BJ (cell line): ENCODE measurements at regions not wholly inside any gene's neighbourhood (a gene's known extent, or its start where the extent isn't known, plus 50 kb on each side); places are given as distances from the start of the nearest gene placed in this dataset.

Experiments used
- CTCF ChIA-PET: fragments of 350-600 bp; formaldehyde crosslinking; extraction: SDS; loops from one replicate; lab custom pipeline; 2021; ENCODE audit warnings: antibody characterized with exemption, inconsistent platforms; lab: Yijun Ruan, JAX
- POLR2A ChIA-PET: fragments of 300-600 bp; sonication (Branson Sonifier 250); formaldehyde crosslinking; extraction: SDS; loops from one replicate; lab custom pipeline; 2021; ENCODE audit warnings: antibody characterized with exemption; lab: Charles Lee
- DNase-seq: peaks from one replicate; pipeline ENCODE4 v3.0.0-alpha.2; 2011; ENCODE audit warnings: low read depth
- H3K27me3 ChIP-seq: 2 replicates; pipeline ENCODE4 v1.6.0; 2011; ENCODE audit warnings: low read length; ENCODE audit not compliant: control insufficient read depth, insufficient read depth
- H3K36me3 ChIP-seq: 2 replicates; pipeline ENCODE4 v1.5.1; 2011; ENCODE audit warnings: low read length; ENCODE audit not compliant: control insufficient read depth, insufficient read depth
- H3K4me3 ChIP-seq: 2 replicates; pipeline ENCODE4 v1.5.1; 2011; ENCODE audit warnings: low read depth, mild to moderate bottlenecking, control low read depth, low read length
- TF ChIP-seq, protein P1 (sequence below): IDR thresholded peaks from 2 replicates; pipeline ENCODE4 v1.5.1; 2011; ENCODE audit warnings: low read depth, mild to moderate bottlenecking, control low read depth, inconsistent platforms, low read length, moderate library complexity; ENCODE audit not compliant: insufficient read depth

DNA sequence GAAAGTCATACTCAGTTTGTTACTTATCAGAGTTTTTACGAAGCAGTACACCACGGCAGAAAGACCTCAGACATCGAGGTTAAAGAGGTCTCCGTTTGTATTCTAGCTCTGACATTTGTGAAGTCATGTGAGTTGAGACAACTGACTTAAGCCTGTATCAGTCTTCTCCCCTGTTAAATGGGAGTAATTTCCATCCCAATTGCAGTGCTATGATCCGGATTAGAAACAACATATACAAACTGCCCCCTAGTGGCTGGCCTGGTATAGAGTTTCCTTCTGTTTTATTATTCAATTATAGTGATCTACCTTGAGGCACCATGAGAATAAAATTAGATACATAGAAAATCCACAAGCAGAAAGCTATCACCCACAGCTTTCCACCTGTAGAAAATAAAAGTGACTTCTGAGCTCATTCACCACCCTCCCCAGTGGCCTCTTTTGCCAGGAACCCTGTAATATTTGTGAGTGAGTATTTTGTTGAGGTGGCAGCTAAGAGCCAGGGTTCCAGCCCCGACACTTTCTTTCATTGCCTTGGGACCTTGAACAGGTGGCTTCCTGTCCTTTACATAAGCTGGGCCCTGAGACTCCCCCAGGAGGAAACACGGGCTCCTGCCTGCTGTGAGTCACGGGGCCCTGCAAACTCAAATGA, 607.2 kb upstream of the MGMT start:
- Histone ChIP-seq H3K36me3 (no peaks in the 10 kb centered on the region), H3K4me3 (no peak overlapping the region), H3K27me3 (no peaks in the 10 kb centered on the region)
- ChIA-PET POLR2A (no interaction called here), CTCF (no interaction called here)
- TF ChIP-seq, protein P1, sequence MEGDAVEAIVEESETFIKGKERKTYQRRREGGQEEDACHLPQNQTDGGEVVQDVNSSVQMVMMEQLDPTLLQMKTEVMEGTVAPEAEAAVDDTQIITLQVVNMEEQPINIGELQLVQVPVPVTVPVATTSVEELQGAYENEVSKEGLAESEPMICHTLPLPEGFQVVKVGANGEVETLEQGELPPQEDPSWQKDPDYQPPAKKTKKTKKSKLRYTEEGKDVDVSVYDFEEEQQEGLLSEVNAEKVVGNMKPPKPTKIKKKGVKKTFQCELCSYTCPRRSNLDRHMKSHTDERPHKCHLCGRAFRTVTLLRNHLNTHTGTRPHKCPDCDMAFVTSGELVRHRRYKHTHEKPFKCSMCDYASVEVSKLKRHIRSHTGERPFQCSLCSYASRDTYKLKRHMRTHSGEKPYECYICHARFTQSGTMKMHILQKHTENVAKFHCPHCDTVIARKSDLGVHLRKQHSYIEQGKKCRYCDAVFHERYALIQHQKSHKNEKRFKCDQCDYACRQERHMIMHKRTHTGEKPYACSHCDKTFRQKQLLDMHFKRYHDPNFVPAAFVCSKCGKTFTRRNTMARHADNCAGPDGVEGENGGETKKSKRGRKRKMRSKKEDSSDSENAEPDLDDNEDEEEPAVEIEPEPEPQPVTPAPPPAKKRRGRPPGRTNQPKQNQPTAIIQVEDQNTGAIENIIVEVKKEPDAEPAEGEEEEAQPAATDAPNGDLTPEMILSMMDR = no peak
- DNase-seq = no peak

DNA sequence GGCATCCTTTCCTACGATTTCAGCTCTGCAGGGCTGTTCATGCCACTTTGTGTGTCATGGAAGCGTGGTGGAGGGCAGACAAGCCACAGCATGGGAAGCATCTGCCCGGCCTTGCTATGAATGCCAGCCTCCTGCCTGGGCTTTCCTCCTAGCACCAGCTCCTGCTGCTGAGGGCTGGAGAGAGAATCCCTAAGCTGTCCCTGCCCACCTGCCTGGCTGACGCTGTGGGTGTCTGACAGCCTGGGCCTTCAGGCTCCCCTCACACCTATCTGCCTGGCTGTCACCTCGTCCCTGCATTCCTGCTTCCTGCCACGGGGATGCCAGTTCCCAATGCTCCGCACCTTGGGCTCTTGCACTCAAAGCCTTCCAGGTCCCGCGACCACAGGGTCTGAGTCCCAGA, 606.5 kb upstream of the MGMT start:
- ChIA-PET POLR2A (no interaction called here), CTCF (no interaction called here)
- Histone ChIP-seq H3K4me3 (no peak overlapping the region), H3K36me3 (no peaks in the 10 kb centered on the region), H3K27me3 (no peaks in the 10 kb centered on the region)
- TF ChIP-seq, protein P1 = no peak
- no peak for DNase-seq

DNA sequence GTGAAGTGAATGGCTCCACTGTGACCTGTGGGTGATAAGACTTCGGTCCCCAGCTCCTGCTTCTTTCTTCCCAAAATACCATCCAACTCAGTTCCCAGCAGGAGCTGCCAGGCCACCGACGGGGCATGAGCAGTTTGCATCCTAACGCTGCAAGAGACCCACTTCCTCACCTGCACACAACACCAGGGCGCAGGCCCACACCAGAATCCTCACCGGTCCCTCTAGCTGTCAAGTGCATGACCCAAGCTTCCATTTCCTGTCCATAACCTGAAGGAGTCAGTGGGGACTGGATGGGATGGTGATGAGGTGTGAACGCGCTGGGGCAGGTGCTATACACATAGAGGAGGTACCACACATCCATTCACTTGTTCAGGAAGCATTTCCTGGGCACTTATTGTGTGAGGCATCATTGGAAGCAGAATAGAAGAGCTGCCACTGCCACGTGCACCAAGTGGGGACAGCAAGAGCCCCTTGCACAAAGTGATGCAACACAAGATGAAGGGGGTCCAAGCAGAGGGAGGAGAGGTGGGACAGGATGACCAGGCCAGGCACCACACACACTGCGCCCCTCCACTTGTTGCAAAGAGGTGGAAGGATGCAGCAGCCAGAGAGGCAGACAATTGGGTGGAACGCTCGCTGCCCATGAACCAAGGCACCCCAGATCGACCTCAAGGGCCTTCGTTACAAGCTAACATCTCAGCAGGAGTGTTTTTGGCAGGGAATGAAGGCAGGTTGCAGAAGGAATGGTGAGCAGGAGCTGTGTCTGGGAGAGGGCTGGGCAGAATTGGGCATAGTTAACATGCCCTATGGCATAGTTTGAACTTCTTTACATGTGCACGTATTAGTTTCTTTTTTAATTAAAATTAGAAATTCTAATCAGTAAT, 605.8 kb upstream of the MGMT start:
- ChIA-PET POLR2A (no interaction called here), CTCF (no interaction called here)
- H3K36me3 ChIP-seq = no peaks in the 10 kb centered on the region
- H3K4me3 ChIP-seq = no peak overlapping the region
- TF ChIP-seq, protein P1 = no peak
- H3K27me3 ChIP-seq = no peaks in the 10 kb centered on the region
- DNase-seq = no peak

GRCh38 chr10:128863411-128863810, 603.6 kb upstream of the MGMT start:
- H3K4me3 ChIP-seq = no peak overlapping the region
- ChIA-PET POLR2A (no interaction called here), CTCF (no interaction called here)
- TF ChIP-seq, protein P1 = no peak
- no peaks in the 10 kb centered on the region for H3K27me3 ChIP-seq
- H3K36me3 ChIP-seq = no peaks in the 10 kb centered on the region
- DNase-seq = no peak

DNA sequence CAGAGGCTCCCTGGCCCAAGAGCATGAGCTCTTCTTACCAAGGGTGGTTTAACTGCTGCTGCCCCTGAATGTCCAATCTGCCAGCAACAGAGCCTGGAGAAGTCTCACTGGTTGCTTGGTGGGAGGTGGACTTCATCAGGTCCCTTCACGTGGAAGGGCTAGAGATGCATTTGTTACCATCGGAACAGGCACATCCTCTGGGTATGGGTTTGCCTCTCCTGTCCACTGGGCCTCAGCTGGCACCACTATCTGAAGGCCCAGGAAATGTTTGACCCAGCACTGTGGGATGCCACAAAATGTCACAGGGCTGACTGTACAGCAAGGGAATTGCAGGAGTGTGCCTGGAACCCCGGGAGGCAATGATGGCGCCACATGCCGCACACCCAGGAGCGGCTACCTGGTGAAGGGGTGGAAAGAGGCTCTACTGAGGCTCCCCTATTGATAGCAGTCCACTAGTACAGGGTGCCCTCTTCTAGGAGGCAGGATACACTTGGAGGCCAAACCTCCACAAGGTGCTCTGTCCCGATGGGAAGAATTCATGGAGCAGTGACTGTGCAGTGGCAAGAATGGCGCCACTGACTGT, 603.1 kb upstream of the MGMT start:
- Histone ChIP-seq H3K27me3 (no peaks in the 10 kb centered on the region), H3K4me3 (no peak overlapping the region), H3K36me3 (no peaks in the 10 kb centered on the region)
- TF ChIP-seq, protein P1 = no peak
- CTCF ChIA-PET = no interaction called here
- POLR2A ChIA-PET = no interaction called here
- DNase-seq = no peak
